ENCODE measurements at regions not wholly inside any gene's neighbourhood (a gene's known extent, or its start where the extent isn't known, plus 50 kb on each side); places are given as distances from the start of the nearest gene placed in this dataset.

DNA sequence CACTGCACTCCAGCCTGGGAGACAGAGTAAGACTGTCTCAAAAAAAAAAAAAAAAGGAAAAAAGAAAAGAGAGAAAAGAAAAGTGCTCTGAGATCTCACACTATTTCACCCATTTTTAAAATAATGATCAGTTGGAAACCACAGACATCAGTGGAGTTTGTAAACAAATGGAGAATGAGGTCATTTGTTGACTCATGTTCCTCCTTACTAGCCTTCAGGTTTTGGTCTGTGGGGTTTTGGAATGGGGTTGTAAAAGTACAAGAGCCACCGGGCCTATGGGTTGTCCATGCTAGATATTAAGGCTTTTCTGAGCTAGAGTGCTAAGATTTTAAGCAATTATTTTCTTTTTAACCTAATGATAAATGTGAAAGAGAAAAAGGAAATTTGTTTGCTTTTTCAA is 104.4 kb upstream of the PRL start:
- no peak for DNase-seq
- Histone ChIP-seq H2AK5ac (ENCODE audit: low read length) (no peak overlapping the region), H3K27ac (ENCODE audit: low read depth, low read length) (no peak overlapping the region), H4K8ac (ENCODE audit: low read depth, low read length) (no peak overlapping the region), H4K5ac (ENCODE audit: low read length) (no peak overlapping the region), H3K9ac (ENCODE audit: low read length) (no peak overlapping the region), H2BK5ac (ENCODE audit: low read length) (no peak overlapping the region), H3K56ac (ENCODE audit: low read length) (no peak overlapping the region), H3K27me3 (ENCODE audit: insufficient read depth, low read length, poor library complexity) (no peaks in the 10 kb centered on the region), H3K36me3 (ENCODE audit: control insufficient read depth, insufficient read depth, low read length) (no peaks in the 10 kb centered on the region), H3K23ac (ENCODE audit: low read length) (no peak overlapping the region), H3K79me1 (ENCODE audit: low read length) (no peaks in the 10 kb centered on the region), H2BK120ac (ENCODE audit: low read depth, low read length) (no peak overlapping the region), H3K4me3 (ENCODE audit: low read length) (no peak overlapping the region), H3K4me2 (ENCODE audit: low read length) (no peak overlapping the region), H3K79me2 (ENCODE audit: control insufficient read depth, insufficient read depth, low read length) (no peaks in the 10 kb centered on the region), H3K4me1 (ENCODE audit: control insufficient read depth, low read depth, low read length) (no peaks in the 10 kb centered on the region), H3K18ac (ENCODE audit: low read length) (no peak overlapping the region), H2BK15ac (replicated peaks; ENCODE audit: low read depth) (no peak overlapping the region), H3K4ac (ENCODE audit: low read depth, low read length) (no peak overlapping the region)
- WGBS (ENCODE audit: extremely low coverage, insufficient coverage, low lambda C conversion rate): no CpG with 5 or more reads among the region's 1 CpG

- no peak overlapping the region for H4K5ac ChIP-seq (ENCODE audit: low read length)
- no peak overlapping the region for H2AK5ac ChIP-seq (ENCODE audit: low read length)
- no CpG with 5 or more reads among the region's 2 CpGs for WGBS (ENCODE audit: extremely low coverage, insufficient coverage, low lambda C conversion rate)
- DNase-seq: no peak
- no peak overlapping the region for H3K23ac ChIP-seq (ENCODE audit: low read length)
- no peak overlapping the region for H3K9ac ChIP-seq (ENCODE audit: low read length)
- H3K4ac ChIP-seq (ENCODE audit: low read depth, low read length): no peak overlapping the region
- no peak overlapping the region for H2BK15ac ChIP-seq (replicated peaks; ENCODE audit: low read depth)
- no peak overlapping the region for H2BK120ac ChIP-seq (ENCODE audit: low read depth, low read length)
- no peak overlapping the region for H3K18ac ChIP-seq (ENCODE audit: low read length)
- no peak overlapping the region for H3K27ac ChIP-seq (ENCODE audit: low read depth, low read length)
- no peak overlapping the region for H3K56ac ChIP-seq (ENCODE audit: low read length)
- H3K36me3 ChIP-seq (ENCODE audit: control insufficient read depth, insufficient read depth, low read length): no peaks in the 10 kb centered on the region
- no peak overlapping the region for H3K4me3 ChIP-seq (ENCODE audit: low read length)
- no peak overlapping the region for H2BK5ac ChIP-seq (ENCODE audit: low read length)
- no peaks in the 10 kb centered on the region for H3K4me1 ChIP-seq (ENCODE audit: control insufficient read depth, low read depth, low read length)
- no peak overlapping the region for H4K8ac ChIP-seq (ENCODE audit: low read depth, low read length)
- H3K4me2 ChIP-seq (ENCODE audit: low read length): no peak overlapping the region
- H3K79me2 ChIP-seq (ENCODE audit: control insufficient read depth, insufficient read depth, low read length): no peaks in the 10 kb centered on the region
- no peaks in the 10 kb centered on the region for H3K27me3 ChIP-seq (ENCODE audit: insufficient read depth, low read length, poor library complexity)
- no peaks in the 10 kb centered on the region for H3K79me1 ChIP-seq (ENCODE audit: low read length)
Observed at GRCh38 chr6:22401932-22402331, 105.1 kb upstream of the PRL start.

DNA sequence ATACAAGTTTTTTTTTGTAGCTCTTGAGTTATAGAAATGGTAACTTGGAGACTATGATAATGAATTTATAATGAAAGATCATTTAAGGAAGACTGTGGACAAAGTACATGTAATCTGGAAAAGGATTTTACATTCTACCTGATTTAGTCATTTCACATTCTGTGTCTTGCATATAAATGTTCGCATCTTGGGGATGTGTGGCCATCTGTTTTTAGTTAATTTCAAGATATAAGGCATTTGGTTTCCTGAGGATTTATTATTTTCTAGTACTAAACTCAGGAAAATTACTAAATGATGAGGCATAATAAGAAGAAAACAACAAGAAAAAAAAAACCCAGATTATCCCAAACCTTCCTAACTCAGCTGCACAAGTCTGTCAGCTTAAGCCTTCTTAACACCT is 112.7 kb upstream of the PRL start:
- DNase-seq: no peak
- H3K27ac ChIP-seq (ENCODE audit: low read depth, low read length): no peak overlapping the region
- H4K8ac ChIP-seq (ENCODE audit: low read depth, low read length): no peak overlapping the region
- H4K5ac ChIP-seq (ENCODE audit: low read length): no peak overlapping the region
- WGBS (ENCODE audit: extremely low coverage, insufficient coverage, low lambda C conversion rate): no CpG with 5 or more reads among the region's 1 CpG
- no peak overlapping the region for H3K23ac ChIP-seq (ENCODE audit: low read length)
- H2AK5ac ChIP-seq (ENCODE audit: low read length): no peak overlapping the region
- H3K36me3 ChIP-seq (ENCODE audit: control insufficient read depth, insufficient read depth, low read length): no peaks in the 10 kb centered on the region
- H3K4ac ChIP-seq (ENCODE audit: low read depth, low read length): no peak overlapping the region
- H2BK5ac ChIP-seq (ENCODE audit: low read length): no peak overlapping the region
- no peak overlapping the region for H2BK15ac ChIP-seq (replicated peaks; ENCODE audit: low read depth)
- no peak overlapping the region for H3K4me3 ChIP-seq (ENCODE audit: low read length)
- H3K4me1 ChIP-seq (ENCODE audit: control insufficient read depth, low read depth, low read length): no peaks in the 10 kb centered on the region
- H3K56ac ChIP-seq (ENCODE audit: low read length): no peak overlapping the region
- H3K79me1 ChIP-seq (ENCODE audit: low read length): no peaks in the 10 kb centered on the region
- H3K27me3 ChIP-seq (ENCODE audit: insufficient read depth, low read length, poor library complexity): no peaks in the 10 kb centered on the region
- no peak overlapping the region for H3K9ac ChIP-seq (ENCODE audit: low read length)
- H3K4me2 ChIP-seq (ENCODE audit: low read length): no peak overlapping the region
- no peaks in the 10 kb centered on the region for H3K79me2 ChIP-seq (ENCODE audit: control insufficient read depth, insufficient read depth, low read length)
- no peak overlapping the region for H3K18ac ChIP-seq (ENCODE audit: low read length)
- H2BK120ac ChIP-seq (ENCODE audit: low read depth, low read length): no peak overlapping the region

DNA sequence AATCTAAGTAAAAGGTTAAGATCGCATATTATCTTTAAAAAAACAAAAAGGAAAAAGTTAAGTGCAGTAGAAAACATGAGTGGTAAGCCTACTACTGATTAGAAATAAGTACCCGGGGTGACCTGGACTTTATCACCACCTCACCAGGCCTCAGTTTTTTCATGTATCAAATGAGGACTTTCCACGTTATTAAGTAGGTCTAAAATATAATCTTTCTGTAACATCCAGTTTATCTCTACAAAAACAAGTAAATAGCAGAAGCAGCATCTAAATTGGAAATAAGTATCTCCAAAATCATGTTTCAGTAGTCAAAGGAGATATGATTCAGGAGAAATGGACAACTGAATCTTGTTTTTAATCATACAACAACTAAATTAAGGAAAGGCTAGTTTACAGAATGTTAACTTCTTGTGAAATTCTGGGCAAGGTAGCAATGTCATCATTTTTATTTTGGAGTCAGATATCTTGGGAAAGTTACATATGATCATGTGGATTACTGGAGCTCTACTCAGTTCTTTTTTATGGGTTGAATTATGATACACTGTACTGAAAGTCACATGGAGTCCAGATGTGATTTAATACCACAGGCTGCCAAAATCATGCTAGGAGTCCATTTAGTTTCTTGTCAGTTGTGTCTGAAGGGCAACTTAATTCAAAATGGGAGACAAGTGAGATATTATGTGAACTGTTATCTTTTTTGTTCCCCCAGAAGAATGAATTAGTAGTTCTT is 114.7 kb upstream of the PRL start:
- H3K9ac ChIP-seq (ENCODE audit: low read length): no peak overlapping the region
- no peak overlapping the region for H3K27ac ChIP-seq (ENCODE audit: low read depth, low read length)
- no peak overlapping the region for H2AK5ac ChIP-seq (ENCODE audit: low read length)
- H2BK15ac ChIP-seq (replicated peaks; ENCODE audit: low read depth): no peak overlapping the region
- no CpG with 5 or more reads among the region's 3 CpGs for WGBS (ENCODE audit: extremely low coverage, insufficient coverage, low lambda C conversion rate)
- H3K4ac ChIP-seq (ENCODE audit: low read depth, low read length): no peak overlapping the region
- no peaks in the 10 kb centered on the region for H3K4me1 ChIP-seq (ENCODE audit: control insufficient read depth, low read depth, low read length)
- no peak overlapping the region for H3K4me2 ChIP-seq (ENCODE audit: low read length)
- no peak overlapping the region for H3K56ac ChIP-seq (ENCODE audit: low read length)
- no peak overlapping the region for H3K18ac ChIP-seq (ENCODE audit: low read length)
- no peaks in the 10 kb centered on the region for H3K79me2 ChIP-seq (ENCODE audit: control insufficient read depth, insufficient read depth, low read length)
- H3K27me3 ChIP-seq (ENCODE audit: insufficient read depth, low read length, poor library complexity): no peaks in the 10 kb centered on the region
- H4K8ac ChIP-seq (ENCODE audit: low read depth, low read length): no peak overlapping the region
- no peak overlapping the region for H2BK120ac ChIP-seq (ENCODE audit: low read depth, low read length)
- H3K36me3 ChIP-seq (ENCODE audit: control insufficient read depth, insufficient read depth, low read length): no peaks in the 10 kb centered on the region
- no peaks in the 10 kb centered on the region for H3K79me1 ChIP-seq (ENCODE audit: low read length)
- H3K23ac ChIP-seq (ENCODE audit: low read length): no peak overlapping the region
- H2BK5ac ChIP-seq (ENCODE audit: low read length): no peak overlapping the region
- no peak for DNase-seq
- no peak overlapping the region for H4K5ac ChIP-seq (ENCODE audit: low read length)
- H3K4me3 ChIP-seq (ENCODE audit: low read length): no peak overlapping the region

GRCh38 chr6:22412994-22413393 is 116.2 kb upstream of the PRL start:
- no peaks in the 10 kb centered on the region for H3K27me3 ChIP-seq (ENCODE audit: insufficient read depth, low read length, poor library complexity)
- H3K9ac ChIP-seq (ENCODE audit: low read length): no peak overlapping the region
- H3K4me1 ChIP-seq (ENCODE audit: control insufficient read depth, low read depth, low read length): no peaks in the 10 kb centered on the region
- no peak overlapping the region for H4K8ac ChIP-seq (ENCODE audit: low read depth, low read length)
- no peak overlapping the region for H3K4me3 ChIP-seq (ENCODE audit: low read length)
- no peak overlapping the region for H2BK120ac ChIP-seq (ENCODE audit: low read depth, low read length)
- H2BK15ac ChIP-seq (replicated peaks; ENCODE audit: low read depth): no peak overlapping the region
- no peak overlapping the region for H3K4me2 ChIP-seq (ENCODE audit: low read length)
- WGBS (ENCODE audit: extremely low coverage, insufficient coverage, low lambda C conversion rate): no CpG with 5 or more reads among the region's 2 CpGs
- no peaks in the 10 kb centered on the region for H3K36me3 ChIP-seq (ENCODE audit: control insufficient read depth, insufficient read depth, low read length)
- no peak overlapping the region for H3K56ac ChIP-seq (ENCODE audit: low read length)
- no peaks in the 10 kb centered on the region for H3K79me2 ChIP-seq (ENCODE audit: control insufficient read depth, insufficient read depth, low read length)
- H3K4ac ChIP-seq (ENCODE audit: low read depth, low read length): no peak overlapping the region
- H2BK5ac ChIP-seq (ENCODE audit: low read length): no peak overlapping the region
- no peak overlapping the region for H3K18ac ChIP-seq (ENCODE audit: low read length)
- no peak overlapping the region for H3K27ac ChIP-seq (ENCODE audit: low read depth, low read length)
- H3K23ac ChIP-seq (ENCODE audit: low read length): no peak overlapping the region
- no peak overlapping the region for H2AK5ac ChIP-seq (ENCODE audit: low read length)
- DNase-seq: no peak
- H4K5ac ChIP-seq (ENCODE audit: low read length): no peak overlapping the region
- no peaks in the 10 kb centered on the region for H3K79me1 ChIP-seq (ENCODE audit: low read length)

GRCh38 chr6:22413681-22414311 is 117.0 kb upstream of the PRL start:
- no CpG with 5 or more reads among the region's 6 CpGs for WGBS (ENCODE audit: extremely low coverage, insufficient coverage, low lambda C conversion rate)
- no peak overlapping the region for H2AK5ac ChIP-seq (ENCODE audit: low read length)
- no peak overlapping the region for H2BK15ac ChIP-seq (replicated peaks; ENCODE audit: low read depth)
- no peak overlapping the region for H4K8ac ChIP-seq (ENCODE audit: low read depth, low read length)
- no peak overlapping the region for H3K4me3 ChIP-seq (ENCODE audit: low read length)
- H3K18ac ChIP-seq (ENCODE audit: low read length): no peak overlapping the region
- no peak overlapping the region for H2BK120ac ChIP-seq (ENCODE audit: low read depth, low read length)
- no peak overlapping the region for H3K27ac ChIP-seq (ENCODE audit: low read depth, low read length)
- H3K79me2 ChIP-seq (ENCODE audit: control insufficient read depth, insufficient read depth, low read length): no peaks in the 10 kb centered on the region
- no peak overlapping the region for H3K4me2 ChIP-seq (ENCODE audit: low read length)
- no peak overlapping the region for H2BK5ac ChIP-seq (ENCODE audit: low read length)
- H3K36me3 ChIP-seq (ENCODE audit: control insufficient read depth, insufficient read depth, low read length): no peaks in the 10 kb centered on the region
- no peak overlapping the region for H3K9ac ChIP-seq (ENCODE audit: low read length)
- H3K56ac ChIP-seq (ENCODE audit: low read length): no peak overlapping the region
- no peaks in the 10 kb centered on the region for H3K4me1 ChIP-seq (ENCODE audit: control insufficient read depth, low read depth, low read length)
- H3K23ac ChIP-seq (ENCODE audit: low read length): no peak overlapping the region
- DNase-seq: no peak
- H4K5ac ChIP-seq (ENCODE audit: low read length): no peak overlapping the region
- no peaks in the 10 kb centered on the region for H3K79me1 ChIP-seq (ENCODE audit: low read length)
- no peaks in the 10 kb centered on the region for H3K27me3 ChIP-seq (ENCODE audit: insufficient read depth, low read length, poor library complexity)
- no peak overlapping the region for H3K4ac ChIP-seq (ENCODE audit: low read depth, low read length)
